ENCODE measurements at regions not wholly inside any gene's neighbourhood (a gene's known extent, or its start where the extent isn't known, plus 50 kb on each side); places are given as distances from the start of the nearest gene placed in this dataset.

DNA sequence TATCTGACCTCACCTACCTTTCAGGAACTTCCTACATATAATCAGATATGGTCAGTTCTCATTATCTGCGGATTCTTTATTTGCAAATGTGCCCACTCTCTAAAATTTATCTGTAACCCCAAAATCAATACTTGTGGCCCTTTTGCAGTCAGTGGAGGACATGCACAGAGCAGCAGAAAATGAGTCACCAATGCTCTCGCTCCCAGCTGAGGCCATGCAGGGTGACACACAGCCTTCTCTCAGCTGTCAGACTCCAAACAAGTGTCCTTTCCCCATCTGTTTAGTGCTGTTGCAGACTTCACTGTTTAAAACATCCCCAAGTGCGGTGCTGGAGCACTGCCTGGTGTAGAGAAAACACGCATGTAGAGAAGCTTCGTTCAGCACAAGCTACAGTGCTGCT lies 171.9 kb upstream of the SALL3 start:
- no peak for TF ChIP-seq CTCF (optimal IDR thresholded peaks at IDR 0.05 in 1 of 3, IDR thresholded peaks at IDR 0.05 in 1 of 3, conservative IDR thresholded peaks at IDR 0.05 in 1 of 3; ENCODE audit: extremely low read depth in 1 of 3, insufficient read depth in 2 of 3, low read length in 3 of 3)
- no peak for TF ChIP-seq EZH2 (IDR thresholded peaks at IDR 0.05; ENCODE audit: low read length)

All from keratinocyte (primary cell).